RWPE1 (cell line): ENCODE measurements at regions not wholly inside any gene's neighbourhood (a gene's known extent, or its start where the extent isn't known, plus 50 kb on each side); places are given as distances from the start of the nearest gene placed in this dataset.

Experiments used
- CTCF ChIA-PET: fragments of 350-600 bp; sonication (Branson Sonifier 250); formaldehyde crosslinking; extraction: SDS; loops from one replicate; lab custom pipeline; 2021; lab: Yijun Ruan, JAX
- POLR2A ChIA-PET: fragments of 400-600 bp; formaldehyde crosslinking; extraction: SDS; loops from one replicate; lab custom pipeline; 2020; ENCODE audit warnings: antibody characterized with exemption; ENCODE audit not compliant: low non-redundant PET; lab: Yijun Ruan, JAX
- DNase-seq: peaks from one replicate; pipeline ENCODE4 v3.0.0; 2012; ENCODE audit warnings: low spot score
- H3K27ac ChIP-seq: fragments of 450-650 bp; 2 replicates; pipeline ENCODE4 v1.5.1; 2017
- CTCF ChIP-seq: fragments of 450-650 bp; conservative IDR thresholded peaks from 2 replicates; pipeline ENCODE4 v1.5.1; 2017; ENCODE audit warnings: low read depth, mild to moderate bottlenecking

- CTCF ChIA-PET: no interaction called here
- POLR2A ChIA-PET: no interaction called here
Observed at GRCh38 chr7:121456785-121457359, 60.8 kb upstream of the FAM3C start.

GRCh38 chr7:121456015-121456414, 59.9 kb upstream of the FAM3C start:
- TF ChIP-seq CTCF: no peak
- CTCF ChIA-PET: no interaction called here

More at GRCh38 chr7:121456785-121457359, 60.8 kb upstream of the FAM3C start:
- no peak for TF ChIP-seq CTCF
- no peak for DNase-seq
- H3K27ac ChIP-seq: no peak overlapping the region

GRCh38 chr7:121452389-121452788, 56.3 kb upstream of the FAM3C start:
- DNase-seq: no peak
- no peak for TF ChIP-seq CTCF
- ChIA-PET POLR2A (no interaction called here), CTCF (interaction anchor here (0.9 kb wide), 1 partner anchor 56 kb away, joined by 3 read pairs; the partner anchor contains the start of gene FAM3C)
- no peak overlapping the region for H3K27ac ChIP-seq

More at GRCh38 chr7:121456015-121456414, 59.9 kb upstream of the FAM3C start:
- POLR2A ChIA-PET: no interaction called here
- no peak for DNase-seq
- H3K27ac ChIP-seq: no peak overlapping the region

GRCh38 chr7:121451367-121452094, 55.4 kb upstream of the FAM3C start:
- CTCF ChIA-PET: interaction anchor here (0.9 kb wide), 1 partner anchor 55 kb away, joined by 3 read pairs; the partner anchor contains the start of gene FAM3C
- POLR2A ChIA-PET: no interaction called here
- TF ChIP-seq CTCF: no peak
- no peak overlapping the region for H3K27ac ChIP-seq
- DNase-seq: no peak

GRCh38 chr7:121450631-121451198, 54.6 kb upstream of the FAM3C start:
- TF ChIP-seq CTCF: no peak
- no peak for DNase-seq
- H3K27ac ChIP-seq: no peak overlapping the region
- ChIA-PET CTCF (no interaction called here), POLR2A (no interaction called here)

- CTCF ChIA-PET: no interaction called here
Observed at GRCh38 chr7:121449735-121450240, 53.7 kb upstream of the FAM3C start.

More at GRCh38 chr7:121449735-121450240, 53.7 kb upstream of the FAM3C start:
- no peak for TF ChIP-seq CTCF
- no peak overlapping the region for H3K27ac ChIP-seq
- POLR2A ChIA-PET: no interaction called here
- no peak for DNase-seq
